SK-N-SH treated with all-trans-retinoic acid at 6 μM for 48 hours (cell line): ENCODE measurements at regions not wholly inside any gene's neighbourhood (a gene's known extent, or its start where the extent isn't known, plus 50 kb on each side); places are given as distances from the start of the nearest gene placed in this dataset.

Experiments used
- ATAC-seq: fragments of 200-7000 bp; cut with Tn5 transposase; 3 replicates; pipeline ENCODE4 v1.9.1; 2020; ENCODE audit warnings: mild to moderate bottlenecking, moderate library complexity
- ARNTL ChIP-seq: fragments of 450-650 bp; formaldehyde crosslinking; IDR thresholded peaks from 2 replicates; pipeline ENCODE4 v1.5.0; 2020; ENCODE audit warnings: low read depth, mild to moderate bottlenecking, moderate library complexity, borderline replicate concordance
- BACH2 ChIP-seq: fragments of 250-450 bp; sonication (Bioruptor Pico); IDR thresholded peaks from 2 replicates; pipeline ENCODE4 v1.9.0; 2021; ENCODE audit warnings: mild to moderate bottlenecking, borderline replicate concordance
- CSDC2 ChIP-seq: fragments of 250-450 bp; sonication (Bioruptor Pico); IDR thresholded peaks from 2 replicates; pipeline ENCODE4 v1.5.0; 2020; ENCODE audit warnings: mild to moderate bottlenecking, moderate library complexity
- CSRNP3 ChIP-seq: fragments of 250-450 bp; sonication (Bioruptor Pico); IDR thresholded peaks from 2 replicates; pipeline ENCODE4 v1.5.1; 2021; ENCODE audit warnings: mild to moderate bottlenecking, moderate library complexity
- ESRRG ChIP-seq: fragments of 250-450 bp; sonication (Bioruptor Pico); IDR thresholded peaks from 2 replicates; pipeline ENCODE4 v1.6.1; 2021; ENCODE audit warnings: mild to moderate bottlenecking
- ISL1 ChIP-seq: fragments of 250-450 bp; sonication (Bioruptor Pico); IDR thresholded peaks from 2 replicates; pipeline ENCODE4 v2.1.2; 2022; ENCODE audit warnings: mild to moderate bottlenecking, moderate library complexity
- OSR1 ChIP-seq: fragments of 250-450 bp; sonication (Bioruptor Pico); IDR thresholded peaks from 2 replicates; pipeline ENCODE4 v1.8.0; 2022; ENCODE audit warnings: moderate library complexity, mild to moderate bottlenecking, inconsistent platforms
- PPARA ChIP-seq: fragments of 250-450 bp; sonication (Bioruptor Pico); IDR thresholded peaks from 2 replicates; pipeline ENCODE4 v1.5.0; 2020; ENCODE audit warnings: mild to moderate bottlenecking, borderline replicate concordance
- RARB ChIP-seq: fragments of 250-450 bp; sonication (Bioruptor Pico); IDR thresholded peaks from 2 replicates; pipeline ENCODE4 v1.8.0; 2021; ENCODE audit warnings: mild to moderate bottlenecking, moderate library complexity
- SNAI2 ChIP-seq: fragments of 250-450 bp; sonication (Bioruptor Pico); IDR thresholded peaks from 2 replicates; pipeline ENCODE4 v1.5.0; 2020; ENCODE audit warnings: mild to moderate bottlenecking, moderate library complexity
- TCF4 ChIP-seq: fragments of 250-450 bp; sonication (Bioruptor Pico); IDR thresholded peaks from 2 replicates; pipeline ENCODE4 v1.8.0; 2021; ENCODE audit warnings: mild to moderate bottlenecking, moderate library complexity, borderline replicate concordance
- TOX ChIP-seq: fragments of 250-450 bp; sonication (Bioruptor Pico); IDR thresholded peaks from 2 replicates; pipeline ENCODE4 v1.8.0; 2021; ENCODE audit warnings: mild to moderate bottlenecking, moderate library complexity, borderline replicate concordance
- TSHZ2 ChIP-seq: fragments of 250-450 bp; sonication (Bioruptor Pico); IDR thresholded peaks from 2 replicates; pipeline ENCODE4 v1.5.0; 2020; ENCODE audit warnings: mild to moderate bottlenecking, moderate library complexity
- ZC3H10 ChIP-seq: fragments of 250-450 bp; sonication (Bioruptor Pico); IDR thresholded peaks from 2 replicates; pipeline ENCODE4 v1.5.1; 2021; ENCODE audit warnings: mild to moderate bottlenecking, moderate library complexity
- ZFP3 ChIP-seq: fragments of 250-450 bp; sonication (Bioruptor Pico); IDR thresholded peaks from 2 replicates; pipeline ENCODE4 v1.5.0; 2020; ENCODE audit warnings: mild to moderate bottlenecking, moderate library complexity
- ZFP30 ChIP-seq: fragments of 450-650 bp; formaldehyde crosslinking; IDR thresholded peaks from 2 replicates; pipeline ENCODE4 v1.5.0; 2022; ENCODE audit warnings: mild to moderate bottlenecking, moderate library complexity
- ZNF565 ChIP-seq: fragments of 450-650 bp; formaldehyde crosslinking; conservative IDR thresholded peaks from 2 replicates; pipeline ENCODE4 v1.5.0; 2020; ENCODE audit warnings: low read depth, mild to moderate bottlenecking, moderate library complexity
- ZNF70 ChIP-seq: fragments of 450-650 bp; formaldehyde crosslinking; IDR thresholded peaks from 2 replicates; pipeline ENCODE4 v1.5.0; 2020; ENCODE audit warnings: mild to moderate bottlenecking, moderate library complexity
- ZNF8 ChIP-seq: fragments of 450-650 bp; formaldehyde crosslinking; IDR thresholded peaks from 2 replicates; pipeline ENCODE4 v1.5.0; 2020; ENCODE audit warnings: mild to moderate bottlenecking, moderate library complexity
- TF ChIP-seq, protein P1 (sequence below): fragments of 250-450 bp; sonication (Bioruptor Pico); IDR thresholded peaks from 2 replicates; pipeline ENCODE4 v1.8.0; 2020; ENCODE audit warnings: mild to moderate bottlenecking, moderate library complexity, borderline replicate concordance
- TF ChIP-seq, protein P2 (sequence below): fragments of 250-450 bp; sonication (Bioruptor Pico); IDR thresholded peaks from 2 replicates; pipeline ENCODE4 v1.5.1; 2020; ENCODE audit warnings: low read depth, mild to moderate bottlenecking, moderate library complexity
- TF ChIP-seq, protein P3 (sequence below): fragments of 250-450 bp; sonication (Bioruptor Pico); IDR thresholded peaks from 2 replicates; pipeline ENCODE4 v1.8.0; 2021; ENCODE audit warnings: low read depth, mild to moderate bottlenecking, moderate library complexity, borderline replicate concordance

GRCh38 chr2:217328622-217328978, 468.7 kb upstream of the TNP1 start (continued):
- TF ChIP-seq ZC3H10 (CRISPR knock-in tag) (no peak), OSR1 (no peak), BACH2 (CRISPR knock-in tag) (no peak), ARNTL (CRISPR knock-in tag) (no peak), ZNF70 (no peak), CSDC2 (CRISPR knock-in tag) (no peak), ESRRG (no peak), SNAI2 (no peak), ISL1 (CRISPR knock-in tag) (no peak), RARB (CRISPR knock-in tag) (no peak)
- TF ChIP-seq, protein P1, sequence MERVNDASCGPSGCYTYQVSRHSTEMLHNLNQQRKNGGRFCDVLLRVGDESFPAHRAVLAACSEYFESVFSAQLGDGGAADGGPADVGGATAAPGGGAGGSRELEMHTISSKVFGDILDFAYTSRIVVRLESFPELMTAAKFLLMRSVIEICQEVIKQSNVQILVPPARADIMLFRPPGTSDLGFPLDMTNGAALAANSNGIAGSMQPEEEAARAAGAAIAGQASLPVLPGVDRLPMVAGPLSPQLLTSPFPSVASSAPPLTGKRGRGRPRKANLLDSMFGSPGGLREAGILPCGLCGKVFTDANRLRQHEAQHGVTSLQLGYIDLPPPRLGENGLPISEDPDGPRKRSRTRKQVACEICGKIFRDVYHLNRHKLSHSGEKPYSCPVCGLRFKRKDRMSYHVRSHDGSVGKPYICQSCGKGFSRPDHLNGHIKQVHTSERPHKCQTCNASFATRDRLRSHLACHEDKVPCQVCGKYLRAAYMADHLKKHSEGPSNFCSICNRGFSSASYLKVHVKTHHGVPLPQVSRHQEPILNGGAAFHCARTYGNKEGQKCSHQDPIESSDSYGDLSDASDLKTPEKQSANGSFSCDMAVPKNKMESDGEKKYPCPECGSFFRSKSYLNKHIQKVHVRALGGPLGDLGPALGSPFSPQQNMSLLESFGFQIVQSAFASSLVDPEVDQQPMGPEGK (CRISPR knock-in tag), result no peak

DNA sequence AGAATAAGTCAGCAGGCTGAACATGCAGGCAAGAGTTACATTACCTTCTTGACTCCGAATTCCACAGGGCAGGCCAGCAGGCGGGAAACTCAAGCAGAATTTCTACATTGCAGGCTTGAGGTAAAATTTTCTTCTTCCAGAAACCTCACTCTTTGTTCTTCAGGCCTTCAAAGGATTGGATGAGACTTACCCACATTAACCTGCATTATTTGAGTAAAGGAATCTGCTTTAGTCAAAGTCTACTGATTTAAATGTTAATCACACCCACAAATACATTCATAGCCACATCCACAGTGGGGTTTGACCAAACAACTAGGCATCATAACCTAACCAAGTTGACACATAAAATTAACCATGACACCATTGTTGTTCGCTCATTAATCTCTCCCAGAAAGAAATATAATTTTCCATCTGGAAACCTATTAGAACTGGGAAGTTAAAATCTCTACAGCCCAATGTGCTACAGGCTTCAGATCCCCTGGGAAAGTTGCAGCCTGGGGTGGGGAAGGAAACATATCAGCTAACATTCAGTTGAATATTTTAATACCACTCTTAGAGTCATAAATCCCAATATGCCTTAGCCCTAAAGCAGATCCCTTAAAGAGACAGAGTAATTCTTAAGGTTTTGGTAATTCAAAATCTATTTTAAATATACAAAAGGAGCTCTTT, 468.2 kb upstream of the TNP1 start:
- ATAC-seq, result no peak
- no peak for TF ChIP-seq ZNF8
- TF ChIP-seq CSRNP3 (CRISPR knock-in tag), result no peak
- TF ChIP-seq SNAI2, result no peak
- no peak for TF ChIP-seq ESRRG
- no peak for TF ChIP-seq ARNTL (CRISPR knock-in tag)
- TF ChIP-seq ZFP30 (CRISPR knock-in tag), result no peak
- no peak for TF ChIP-seq TSHZ2 (CRISPR knock-in tag)
- no peak for TF ChIP-seq ZC3H10 (CRISPR knock-in tag)
- no peak for TF ChIP-seq PPARA (CRISPR knock-in tag)
- no peak for TF ChIP-seq ZNF565 (CRISPR knock-in tag)
- TF ChIP-seq ZNF70, result no peak
- TF ChIP-seq, protein P1 (CRISPR knock-in tag), result no peak
- TF ChIP-seq, protein P2, sequence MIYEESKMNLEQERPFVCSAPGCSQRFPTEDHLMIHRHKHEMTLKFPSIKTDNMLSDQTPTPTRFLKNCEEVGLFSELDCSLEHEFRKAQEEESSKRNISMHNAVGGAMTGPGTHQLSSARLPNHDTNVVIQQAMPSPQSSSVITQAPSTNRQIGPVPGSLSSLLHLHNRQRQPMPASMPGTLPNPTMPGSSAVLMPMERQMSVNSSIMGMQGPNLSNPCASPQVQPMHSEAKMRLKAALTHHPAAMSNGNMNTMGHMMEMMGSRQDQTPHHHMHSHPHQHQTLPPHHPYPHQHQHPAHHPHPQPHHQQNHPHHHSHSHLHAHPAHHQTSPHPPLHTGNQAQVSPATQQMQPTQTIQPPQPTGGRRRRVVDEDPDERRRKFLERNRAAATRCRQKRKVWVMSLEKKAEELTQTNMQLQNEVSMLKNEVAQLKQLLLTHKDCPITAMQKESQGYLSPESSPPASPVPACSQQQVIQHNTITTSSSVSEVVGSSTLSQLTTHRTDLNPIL (CRISPR knock-in tag), result no peak
- TF ChIP-seq TOX, result no peak
- TF ChIP-seq, protein P3, sequence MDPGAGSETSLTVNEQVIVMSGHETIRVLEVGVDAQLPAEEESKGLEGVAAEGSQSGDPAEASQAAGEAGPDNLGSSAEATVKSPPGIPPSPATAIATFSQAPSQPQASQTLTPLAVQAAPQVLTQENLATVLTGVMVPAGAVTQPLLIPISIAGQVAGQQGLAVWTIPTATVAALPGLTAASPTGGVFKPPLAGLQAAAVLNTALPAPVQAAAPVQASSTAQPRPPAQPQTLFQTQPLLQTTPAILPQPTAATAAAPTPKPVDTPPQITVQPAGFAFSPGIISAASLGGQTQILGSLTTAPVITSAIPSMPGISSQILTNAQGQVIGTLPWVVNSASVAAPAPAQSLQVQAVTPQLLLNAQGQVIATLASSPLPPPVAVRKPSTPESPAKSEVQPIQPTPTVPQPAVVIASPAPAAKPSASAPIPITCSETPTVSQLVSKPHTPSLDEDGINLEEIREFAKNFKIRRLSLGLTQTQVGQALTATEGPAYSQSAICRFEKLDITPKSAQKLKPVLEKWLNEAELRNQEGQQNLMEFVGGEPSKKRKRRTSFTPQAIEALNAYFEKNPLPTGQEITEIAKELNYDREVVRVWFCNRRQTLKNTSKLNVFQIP, result no peak
- no peak for TF ChIP-seq BACH2 (CRISPR knock-in tag)
- no peak for TF ChIP-seq OSR1
- TF ChIP-seq TCF4 (CRISPR knock-in tag), result no peak
- no peak for TF ChIP-seq ZFP3
- TF ChIP-seq, all 23 proteins: peak for 0
